H1 (cell line): ENCODE measurements at regions not wholly inside any gene's neighbourhood (a gene's known extent, or its start where the extent isn't known, plus 50 kb on each side); places are given as distances from the start of the nearest gene placed in this dataset.

ENCODE experiments used
- CTCF ChIA-PET: fragments of 300-600 bp; sonication (Branson Sonifier 250); formaldehyde crosslinking; loops from one replicate; lab custom pipeline; 2021; ENCODE audit not compliant: partially characterized antibody; lab: Charles Lee
- POLR2A ChIA-PET: fragments of 300-600 bp; sonication (Branson Sonifier 250); formaldehyde crosslinking; loops from one replicate; lab custom pipeline; 2021; ENCODE audit warnings: inconsistent platforms; ENCODE audit not compliant: partially characterized antibody; lab: Charles Lee
- DNase-seq, 2 experiments: peaks; one replicate each; pipeline versions ENCODE4 v3.0.0 to v3.0.0-alpha.2; 2010 to 2022; ENCODE audit warnings: low spot score in 2 of 2, low read depth in 1 of 2, mixed read lengths in 1 of 2
- FAIRE-seq: peaks from 2 replicates; lab custom pipeline; 2011; peaks lifted over from hg19 to GRCh38; lab: Jason Lieb, UNC
- H2AFZ ChIP-seq: 2 replicates; pipeline ENCODE4 v1.8.1; 2012; ENCODE audit warnings: low read length, inconsistent platforms
- H2AK5ac ChIP-seq: 2 replicates; pipeline ENCODE4 v1.6.1; 2013; ENCODE audit warnings: low read depth, low read length
- H2BK120ac ChIP-seq: replicated peaks from 2 replicates; pipeline ENCODE3; 2013; ENCODE audit warnings: low read depth, low read length, inconsistent platforms
- H2BK12ac ChIP-seq: 2 replicates; pipeline ENCODE4 v1.6.1; 2013; ENCODE audit warnings: low read depth, low read length
- H2BK15ac ChIP-seq: 2 replicates; pipeline ENCODE4 v1.6.1; 2013; ENCODE audit warnings: low read length
- H2BK20ac ChIP-seq: 2 replicates; pipeline ENCODE4 v1.6.1; 2013; ENCODE audit warnings: low read length
- H2BK5ac ChIP-seq: 2 replicates; pipeline ENCODE4 v1.6.1; 2013; ENCODE audit warnings: low read depth, low read length
- H3K14ac ChIP-seq: 2 replicates; pipeline ENCODE4 v1.6.1; 2013; ENCODE audit warnings: inconsistent platforms; ENCODE audit not compliant: insufficient read length
- H3K18ac ChIP-seq: 2 replicates; pipeline ENCODE4 v1.6.1; 2013; ENCODE audit warnings: low read length; ENCODE audit errors: extremely low read depth
- H3K23ac ChIP-seq: 2 replicates; pipeline ENCODE4 v1.6.1; 2013; ENCODE audit warnings: inconsistent platforms; ENCODE audit not compliant: insufficient read length
- H3K23me2 ChIP-seq: 2 replicates; pipeline ENCODE4 v1.6.1; 2013; ENCODE audit warnings: low read depth, low read length
- H3K27ac ChIP-seq: 2 replicates; pipeline ENCODE4 v1.6.1; 2011; ENCODE audit warnings: low read depth, low read length, inconsistent platforms
- H3K27me3 ChIP-seq, 4 experiments: replicated peaks in 1 of 4; 1 replicate in 1 of 4; 2 replicates in 3 of 4; pipeline versions ENCODE4 v1.6.1 to v1.8.1; 2011 to 2013; ENCODE audit warnings: low read length in 3 of 4, mild to moderate bottlenecking in 3 of 4, inconsistent platforms in 2 of 4, mixed read lengths in 2 of 4, moderate library complexity in 1 of 4; ENCODE audit not compliant: control insufficient read depth in 3 of 4, insufficient read depth in 3 of 4; ENCODE audit errors: extremely low read depth in 1 of 4
- H3K36me3 ChIP-seq, 4 experiments: 2 replicates each; pipeline versions ENCODE4 v1.6.1 to v1.8.1; 2011 to 2013; ENCODE audit warnings: mild to moderate bottlenecking in 4 of 4, low read length in 3 of 4, moderate library complexity in 2 of 4, control low read depth in 1 of 4, inconsistent platforms in 1 of 4; ENCODE audit not compliant: insufficient read depth in 4 of 4, control insufficient read depth in 2 of 4
- H3K4ac ChIP-seq: replicated peaks from 2 replicates; pipeline ENCODE3; 2013; ENCODE audit warnings: low read length, low read depth, mixed read lengths, inconsistent platforms; ENCODE audit not compliant: insufficient read length
- H3K4me1 ChIP-seq, 4 experiments: replicated peaks in 1 of 4; 1 replicate in 1 of 4; 2 replicates in 3 of 4; pipeline versions ENCODE4 v1.6.1 to v1.8.1; 2011 to 2013; ENCODE audit warnings: low read length in 3 of 4, inconsistent platforms in 2 of 4, mixed read lengths in 1 of 4; ENCODE audit not compliant: insufficient read depth in 4 of 4, control insufficient read depth in 3 of 4
- H3K4me2 ChIP-seq, 2 experiments: 2 replicates each; pipeline versions ENCODE4 v1.6.1 to v1.8.1; 2011 to 2013; ENCODE audit warnings: low read depth in 2 of 2, low read length in 2 of 2, control low read depth in 1 of 2, inconsistent platforms in 1 of 2, mild to moderate bottlenecking in 1 of 2; ENCODE audit not compliant: insufficient read depth in 1 of 2
- H3K4me3 ChIP-seq, 4 experiments: fragments of 200-600, 300-600 bp in 1 of 4; sonication (generic), shearing (Covaris generic), sonication (Bioruptor Twin) in 1 of 4; 2 replicates each; pipeline versions ENCODE4 v1.5.1 to v1.8.1; 2011 to 2016; ENCODE audit warnings: low read length in 4 of 4, low read depth in 3 of 4, control low read depth in 2 of 4, inconsistent platforms in 2 of 4, mild to moderate bottlenecking in 2 of 4, mixed read lengths in 1 of 4, moderate library complexity in 1 of 4; ENCODE audit not compliant: insufficient read depth in 2 of 4; ENCODE audit errors: extremely low read depth in 1 of 4
- H3K56ac ChIP-seq: replicated peaks from 2 replicates; pipeline ENCODE3; 2013; ENCODE audit warnings: low read depth, mild to moderate bottlenecking, mixed read lengths, low read length, inconsistent platforms; ENCODE audit not compliant: insufficient read length
- H3K79me1 ChIP-seq: 2 replicates; pipeline ENCODE4 v1.6.1; 2013; ENCODE audit warnings: low read depth, low read length, control low read depth
- H3K79me2 ChIP-seq, 2 experiments: 2 replicates each; pipeline versions ENCODE4 v1.6.1 to v1.8.1; 2012 to 2013; ENCODE audit warnings: low read length in 2 of 2, mild to moderate bottlenecking in 2 of 2, inconsistent platforms in 1 of 2; ENCODE audit not compliant: insufficient read depth in 2 of 2, control insufficient read depth in 1 of 2
- H3K9ac ChIP-seq, 4 experiments: replicated peaks in 1 of 4; 1 replicate in 1 of 4; 2 replicates in 3 of 4; pipeline versions ENCODE4 v1.6.1 to v1.8.1; 2011 to 2013; ENCODE audit warnings: low read depth in 3 of 4, low read length in 3 of 4, control low read depth in 2 of 4, mild to moderate bottlenecking in 2 of 4, moderate library complexity in 2 of 4, inconsistent platforms in 1 of 4; ENCODE audit errors: extremely low read depth in 1 of 4
- H3K9me3 ChIP-seq, 2 experiments: 2 replicates each; pipeline versions ENCODE4 v1.6.1 to v1.8.1; 2012 to 2013; ENCODE audit warnings: mild to moderate bottlenecking in 2 of 2, moderate library complexity in 2 of 2, control low read depth in 1 of 2, inconsistent platforms in 1 of 2, low read depth in 1 of 2, low read length in 1 of 2, mixed read lengths in 1 of 2; ENCODE audit not compliant: insufficient read depth in 2 of 2
- H4K20me1 ChIP-seq, 2 experiments: replicated peaks in 1 of 2; 2 replicates each; pipeline versions ENCODE3 to v1.8.1; 2011 to 2013; ENCODE audit warnings: inconsistent platforms in 2 of 2, low read length in 2 of 2, mild to moderate bottlenecking in 1 of 2; ENCODE audit not compliant: insufficient read depth in 2 of 2, control insufficient read depth in 1 of 2
- H4K5ac ChIP-seq: 2 replicates; pipeline ENCODE4 v1.6.1; 2013; ENCODE audit warnings: low read length, low read depth, mixed read lengths, inconsistent platforms; ENCODE audit not compliant: insufficient read length
- H4K8ac ChIP-seq: 2 replicates; pipeline ENCODE4 v1.8.0; 2013; ENCODE audit warnings: mild to moderate bottlenecking, moderate library complexity, low read length, inconsistent platforms; ENCODE audit not compliant: insufficient read depth; ENCODE audit errors: extremely low read depth
- H4K91ac ChIP-seq: replicated peaks from 2 replicates; pipeline ENCODE3; 2013; ENCODE audit warnings: low read length, mixed read lengths, inconsistent platforms; ENCODE audit not compliant: insufficient read length
- ASH2L ChIP-seq: fragments of 200-600, 300-600 bp; sonication (generic); IDR thresholded peaks from one replicate; pipeline ENCODE4 v1.7.1; 2017; ENCODE audit warnings: low read length
- CTBP2 ChIP-seq: IDR thresholded peaks from 2 replicates; pipeline ENCODE4 v1.7.0; 2011; ENCODE audit warnings: borderline replicate concordance, mild to moderate bottlenecking, moderate library complexity, mixed read lengths, low read length; ENCODE audit not compliant: insufficient read depth, insufficient read length
- EP300 ChIP-seq, 2 experiments: IDR thresholded peaks; 1 replicate in 1 of 2; 2 replicates in 1 of 2; pipeline ENCODE4 v1.6.1; 2011 to 2012; ENCODE audit warnings: low read depth in 2 of 2, low read length in 2 of 2, mild to moderate bottlenecking in 2 of 2, borderline replicate concordance in 1 of 2, inconsistent platforms in 1 of 2, moderate library complexity in 1 of 2
- HDAC6 ChIP-seq: IDR thresholded peaks from one replicate; pipeline ENCODE4 v1.7.1; 2012; ENCODE audit warnings: low read depth, mild to moderate bottlenecking, inconsistent platforms, low read length, moderate library complexity
- MAX ChIP-seq: IDR thresholded peaks from 2 replicates; pipeline ENCODE4 v1.6.1; 2012; ENCODE audit warnings: inconsistent platforms
- NRF1 ChIP-seq: IDR thresholded peaks from 2 replicates; pipeline ENCODE4 v1.6.1; 2011; ENCODE audit warnings: mild to moderate bottlenecking, low read depth, low read length, improper control_type of control experiment
- POLR2A ChIP-seq, 2 experiments: IDR thresholded peaks; 1 replicate in 1 of 2; 2 replicates in 1 of 2; pipeline ENCODE4 v1.6.1; 2011; ENCODE audit warnings: low read depth in 2 of 2, low read length in 2 of 2, mild to moderate bottlenecking in 2 of 2; ENCODE audit errors: control extremely low read depth in 1 of 2
- RFX5 ChIP-seq: IDR thresholded peaks from 2 replicates; pipeline ENCODE4 v1.6.1; 2011; ENCODE audit warnings: low read depth, low read length, improper control_type of control experiment, borderline replicate concordance
- SIRT6 ChIP-seq: IDR thresholded peaks from one replicate; pipeline ENCODE4 v1.7.1; 2012; ENCODE audit warnings: low read length, inconsistent platforms
- SIX5 ChIP-seq: IDR thresholded peaks from 2 replicates; pipeline ENCODE4 v1.6.1; 2011; ENCODE audit warnings: mild to moderate bottlenecking, low read depth, low read length
- SUZ12 ChIP-seq: fragments of 200-600 bp; sonication (generic); IDR thresholded peaks from 2 replicates; pipeline ENCODE4 v1.6.1; 2012; ENCODE audit warnings: mild to moderate bottlenecking, inconsistent platforms, low read length, moderate library complexity, mixed read lengths
- TEAD4 ChIP-seq: IDR thresholded peaks from 2 replicates; pipeline ENCODE4 v1.6.1; 2012; ENCODE audit warnings: low read depth, low read length, inconsistent platforms, mixed read lengths
- WGBS, 2 experiments: shearing (Covaris generic) in 1 of 2; methylation state at CpG; one replicate each; pipeline versions ENCODE4 v1.1.6 to v1.1.7; 2013 to 2015; ENCODE audit warnings: low lambda C conversion rate in 2 of 2, mixed read lengths in 2 of 2, inconsistent platforms in 1 of 2, low coverage in 1 of 2, missing lambda C conversion rate in 1 of 2; ENCODE audit not compliant: insufficient replicate concordance in 2 of 2, insufficient coverage in 1 of 2, insufficient read length in 1 of 2; ENCODE audit errors: extremely low coverage in 1 of 2, missing lambda C conversion rate in 1 of 2; 5-methylcytosine and 5-hydroxymethylcytosine counted together

- DNase-seq (no peak), FAIRE-seq (no peak)
- Histone ChIP-seq H4K8ac (no peak overlapping the region), H3K4me3 (no peak overlapping the region), H3K23ac (no peak overlapping the region), H3K79me2 (peaks cover 10 to 99% of the 10 kb centered on the region in 2 experiments), H2BK120ac (no peak overlapping the region), H2BK12ac (no peak overlapping the region), H3K4ac (no peak overlapping the region), H3K36me3 (peaks cover 0 to 4% (median 1%) of the 10 kb centered on the region in 4 experiments; a peak in 3 of 8 replicates), H3K56ac (no peak overlapping the region), H2BK15ac (no peak overlapping the region), H3K79me1 (peaks cover 25% of the 10 kb centered on the region; the same call in 1 of the 2 replicates), H2AFZ (no peak overlapping the region), H4K20me1 (peaks cover 23 to 35% of the 10 kb centered on the region in 2 experiments), H3K14ac (no peak overlapping the region), H2BK5ac (peak overlapping the region; percentile 52; the same call in 1 of the 2 replicates), H3K4me1 (peaks cover 0 to 11% (median 4%) of the 10 kb centered on the region in 4 experiments; a peak in 4 of 7 replicates), H2BK20ac (no peak overlapping the region), H3K4me2 (no peak overlapping the region), H4K5ac (no peak overlapping the region), H2AK5ac (no peak overlapping the region), H3K9me3 (no peaks in the 10 kb centered on the region), H4K91ac (no peak overlapping the region), H3K9ac (no peak overlapping the region), H3K23me2 (no peaks in the 10 kb centered on the region; the same call in 1 of the 2 replicates), H3K18ac (no peak overlapping the region), H3K27me3 (no peaks in the 10 kb centered on the region), H3K27ac (no peak overlapping the region)
- 93% methylated on average over 21 of the region's 27 CpGs; no CpG with 5 or more reads in 1 of the 2 experiments for WGBS, 2 experiments
- CTCF ChIA-PET: interaction anchor here (0.5 to 2.4 kb wide), 7 partner anchors 15 to 399 kb away, joined by 3 to 14 read pairs (median 3); no protein-coding TSS in a partner anchor
- POLR2A ChIA-PET: interaction anchor here (0.8 to 1.9 kb wide), 4 partner anchors 11 to 57 kb away, joined by 3 to 4 read pairs (median 3); no protein-coding TSS in a partner anchor
- TF ChIP-seq NRF1: no peak
- TF ChIP-seq RFX5: no peak
- TF ChIP-seq SIRT6: no peak
- no peak for TF ChIP-seq SIX5
- no peak for TF ChIP-seq EP300 (IDR thresholded peaks at IDR 0.05; ENCODE audit: borderline replicate concordance in 1 of 2, low read depth in 2 of 2, low read length in 2 of 2)
- TF ChIP-seq ASH2L: no peak
- TF ChIP-seq SUZ12: no peak
- TF ChIP-seq TEAD4: no peak
- no peak for TF ChIP-seq MAX
- TF ChIP-seq POLR2A (IDR thresholded peaks at IDR 0.05; ENCODE audit: control extremely low read depth in 1 of 2, low read depth in 2 of 2, low read length in 2 of 2): no peak
- no peak for TF ChIP-seq HDAC6
- TF ChIP-seq CTBP2: no peak
Measured at GRCh38 chr12:124493809-124494750, 73.3 kb downstream of the NCOR2 start.
